IPS-18a (cell line): ENCODE measurements at regions not wholly inside any gene's neighbourhood (a gene's known extent, or its start where the extent isn't known, plus 50 kb on each side); places are given as distances from the start of the nearest gene placed in this dataset.

ENCODE experiments used
- H3K27ac ChIP-seq: one replicate; pipeline ENCODE4 v1.5.1; 2013; ENCODE audit warnings: low read length
- H3K27me3 ChIP-seq: one replicate; pipeline ENCODE4 v1.6.1; 2013; ENCODE audit warnings: mild to moderate bottlenecking, low read length; ENCODE audit not compliant: control insufficient read depth, insufficient read depth
- H3K36me3 ChIP-seq: one replicate; pipeline ENCODE4 v1.6.1; 2013; ENCODE audit warnings: low read depth, low read length; ENCODE audit not compliant: control insufficient read depth
- H3K4me1 ChIP-seq: one replicate; pipeline ENCODE4 v1.6.1; 2013; ENCODE audit warnings: low read depth, low read length; ENCODE audit not compliant: control insufficient read depth
- H3K4me3 ChIP-seq: one replicate; pipeline ENCODE4 v1.5.1; 2013; ENCODE audit warnings: low read length
- H3K9ac ChIP-seq: one replicate; pipeline ENCODE4 v1.6.1; 2013; ENCODE audit warnings: mild to moderate bottlenecking, low read length, moderate library complexity
- H3K9me3 ChIP-seq: one replicate; pipeline ENCODE4 v1.6.1; 2013; ENCODE audit warnings: low read depth, low read length; ENCODE audit not compliant: control insufficient read depth

DNA sequence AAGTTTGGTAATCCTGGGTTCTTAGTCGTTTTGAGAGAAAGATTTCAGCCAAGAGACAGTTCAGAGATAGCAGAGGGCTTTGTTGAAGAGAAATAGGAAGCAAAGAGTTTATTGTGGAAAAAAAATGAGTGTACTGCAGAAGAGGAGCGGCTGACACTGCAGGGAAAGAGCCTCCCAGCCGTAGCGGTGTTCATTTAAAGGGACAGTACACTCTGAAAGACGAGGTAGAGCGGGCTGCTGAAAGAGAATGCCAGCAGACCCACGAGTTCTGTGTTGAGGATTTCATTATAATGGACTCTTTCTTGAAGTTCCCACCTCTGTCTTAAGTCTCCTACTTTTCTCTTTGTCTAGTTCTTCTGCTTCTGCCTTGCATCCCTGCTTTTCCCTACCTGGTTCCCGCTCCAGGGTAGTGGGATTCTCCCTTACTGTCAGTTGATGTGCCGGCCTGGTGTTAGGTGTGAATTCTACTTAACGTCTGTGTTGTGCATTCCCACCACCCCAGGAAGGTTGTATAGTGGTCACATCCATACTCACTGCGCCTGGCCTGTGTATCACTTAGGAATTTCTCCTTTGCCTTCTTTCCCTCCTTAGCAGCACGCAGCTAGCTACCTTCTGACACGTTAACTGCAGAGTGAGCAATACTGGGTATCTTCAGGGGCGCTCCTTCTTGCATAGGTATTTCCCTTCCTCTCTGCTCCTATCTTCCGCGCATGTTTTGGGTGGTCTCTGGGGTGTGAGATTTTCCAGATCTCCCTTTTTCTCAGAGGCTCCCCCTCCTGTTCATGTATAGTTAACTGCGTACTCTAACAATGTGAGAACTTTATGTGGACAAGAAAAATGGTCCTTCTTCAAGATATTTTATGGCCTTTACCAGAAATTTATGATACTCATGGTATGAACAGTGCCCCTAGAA lies 164.5 kb downstream of the PTH2R start:
- H3K4me1 ChIP-seq, result no peaks in the 10 kb centered on the region
- H3K36me3 ChIP-seq, result no peaks in the 10 kb centered on the region
- no peak overlapping the region for H3K9ac ChIP-seq
- H3K4me3 ChIP-seq, result no peak overlapping the region
- H3K27me3 ChIP-seq, result no peaks in the 10 kb centered on the region
- H3K27ac ChIP-seq, result no peak overlapping the region
- no peaks in the 10 kb centered on the region for H3K9me3 ChIP-seq

GRCh38 chr2:208571764-208572131 lies 165.2 kb downstream of the PTH2R start:
- Histone ChIP-seq H3K4me3 (no peak overlapping the region), H3K27me3 (no peaks in the 10 kb centered on the region), H3K9ac (no peak overlapping the region), H3K36me3 (no peaks in the 10 kb centered on the region), H3K4me1 (no peaks in the 10 kb centered on the region), H3K9me3 (peaks cover 2% of the 10 kb centered on the region), H3K27ac (no peak overlapping the region)

- H3K4me3 ChIP-seq, result no peak overlapping the region
Measured at GRCh38 chr2:208573569-208573968, 167.0 kb downstream of the PTH2R start.

DNA sequence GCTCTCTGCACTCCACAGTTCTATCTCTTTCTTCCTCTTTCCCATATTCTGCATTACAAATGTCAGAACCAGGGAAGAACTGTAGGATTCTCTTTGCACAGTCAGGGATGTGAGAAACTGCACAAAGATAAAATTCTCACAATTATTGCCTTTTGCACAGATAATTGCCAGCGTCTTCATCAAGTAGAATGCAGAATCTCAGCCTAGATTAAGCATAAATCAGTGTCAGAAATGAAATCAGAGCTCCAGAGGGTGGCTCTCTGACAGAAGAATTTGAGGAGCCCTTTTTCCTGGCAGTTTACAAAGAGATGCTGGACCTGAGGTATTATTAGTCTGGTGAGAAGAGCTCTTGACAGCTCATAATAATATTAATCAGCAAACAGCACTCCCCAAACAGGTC lies 173.1 kb downstream of the PTH2R start:
- no peak overlapping the region for H3K27ac ChIP-seq
- no peaks in the 10 kb centered on the region for H3K4me1 ChIP-seq
- H3K27me3 ChIP-seq, result no peaks in the 10 kb centered on the region
- no peak overlapping the region for H3K4me3 ChIP-seq
- peaks cover 4% of the 10 kb centered on the region for H3K9me3 ChIP-seq
- H3K36me3 ChIP-seq, result no peaks in the 10 kb centered on the region
- no peak overlapping the region for H3K9ac ChIP-seq

More at GRCh38 chr2:208573569-208573968, 167.0 kb downstream of the PTH2R start:
- no peaks in the 10 kb centered on the region for H3K27me3 ChIP-seq
- H3K27ac ChIP-seq, result no peak overlapping the region
- H3K4me1 ChIP-seq, result no peaks in the 10 kb centered on the region
- H3K36me3 ChIP-seq, result no peaks in the 10 kb centered on the region
- no peak overlapping the region for H3K9ac ChIP-seq
- H3K9me3 ChIP-seq, result peaks cover 4% of the 10 kb centered on the region

- no peak overlapping the region for H3K4me3 ChIP-seq
Measured at GRCh38 chr2:208584378-208584985, 177.9 kb downstream of the PTH2R start.

DNA sequence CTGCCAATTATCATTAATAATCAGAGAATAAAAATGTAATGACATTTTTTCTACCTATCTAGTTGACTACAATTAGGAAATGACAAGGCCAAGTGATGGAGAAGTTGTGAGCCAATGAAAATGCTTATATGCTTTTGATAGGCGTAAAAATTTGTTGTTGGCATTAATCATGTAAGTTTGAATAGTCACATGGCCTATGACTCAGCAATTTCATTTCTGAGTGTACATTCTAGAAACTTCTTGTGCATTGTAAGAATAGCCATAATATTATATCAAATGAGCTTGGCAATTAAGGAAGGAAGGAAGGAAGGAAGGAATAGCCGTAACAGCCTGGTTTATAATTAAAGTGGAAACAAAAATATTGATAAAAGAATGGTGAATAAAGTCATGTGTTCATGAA lies 179.9 kb downstream of the PTH2R start:
- H3K27ac ChIP-seq, result no peak overlapping the region
- H3K4me1 ChIP-seq, result no peaks in the 10 kb centered on the region
- no peak overlapping the region for H3K4me3 ChIP-seq
- no peaks in the 10 kb centered on the region for H3K36me3 ChIP-seq
- H3K27me3 ChIP-seq, result no peaks in the 10 kb centered on the region
- H3K9me3 ChIP-seq, result no peaks in the 10 kb centered on the region
- no peak overlapping the region for H3K9ac ChIP-seq

More at GRCh38 chr2:208584378-208584985, 177.9 kb downstream of the PTH2R start:
- no peaks in the 10 kb centered on the region for H3K27me3 ChIP-seq
- H3K4me1 ChIP-seq, result no peaks in the 10 kb centered on the region
- no peaks in the 10 kb centered on the region for H3K9me3 ChIP-seq
- no peak overlapping the region for H3K9ac ChIP-seq
- no peaks in the 10 kb centered on the region for H3K36me3 ChIP-seq
- no peak overlapping the region for H3K27ac ChIP-seq

DNA sequence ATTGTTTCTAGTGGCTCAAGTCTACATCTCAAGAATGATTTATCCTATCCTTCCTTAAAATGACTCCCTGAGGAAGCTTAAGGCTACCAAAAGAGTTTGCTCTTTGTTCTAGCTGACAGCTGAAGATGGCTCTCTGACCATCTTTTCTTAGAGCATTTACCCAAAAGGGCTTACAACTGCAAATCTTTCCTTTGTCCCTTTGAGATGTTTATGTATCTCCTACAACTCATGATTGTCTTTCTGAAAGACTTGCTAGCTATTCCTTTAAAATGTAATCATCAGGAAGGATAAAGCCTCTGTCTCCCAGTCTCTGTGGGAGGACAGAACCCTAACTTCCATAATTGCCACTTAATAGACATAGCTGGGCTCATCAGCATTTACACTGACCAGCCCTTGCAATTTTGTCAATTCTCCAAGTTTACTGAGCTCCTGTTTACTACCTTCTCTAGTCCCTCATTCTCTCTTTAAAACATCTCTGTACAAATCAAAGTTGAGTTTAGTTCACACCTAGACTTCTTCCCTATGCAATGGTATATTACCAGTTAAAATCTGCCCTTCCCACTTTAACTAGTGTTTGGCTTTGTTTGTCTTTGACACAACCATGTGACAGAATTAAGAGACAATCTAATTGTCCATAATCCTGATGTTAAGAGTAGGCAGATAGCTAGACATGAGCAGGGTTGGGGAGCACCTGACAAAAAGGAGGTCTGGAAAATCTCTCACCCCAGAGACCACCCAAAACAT lies 188.2 kb downstream of the PTH2R start:
- H3K4me3 ChIP-seq, result peak overlapping the region; percentile 10
- peaks cover 11% of the 10 kb centered on the region for H3K9me3 ChIP-seq
- H3K4me1 ChIP-seq, result peaks cover 12% of the 10 kb centered on the region
- H3K27ac ChIP-seq, result no peak overlapping the region
- H3K9ac ChIP-seq, result no peak overlapping the region
- no peaks in the 10 kb centered on the region for H3K36me3 ChIP-seq
- H3K27me3 ChIP-seq, result no peaks in the 10 kb centered on the region

DNA sequence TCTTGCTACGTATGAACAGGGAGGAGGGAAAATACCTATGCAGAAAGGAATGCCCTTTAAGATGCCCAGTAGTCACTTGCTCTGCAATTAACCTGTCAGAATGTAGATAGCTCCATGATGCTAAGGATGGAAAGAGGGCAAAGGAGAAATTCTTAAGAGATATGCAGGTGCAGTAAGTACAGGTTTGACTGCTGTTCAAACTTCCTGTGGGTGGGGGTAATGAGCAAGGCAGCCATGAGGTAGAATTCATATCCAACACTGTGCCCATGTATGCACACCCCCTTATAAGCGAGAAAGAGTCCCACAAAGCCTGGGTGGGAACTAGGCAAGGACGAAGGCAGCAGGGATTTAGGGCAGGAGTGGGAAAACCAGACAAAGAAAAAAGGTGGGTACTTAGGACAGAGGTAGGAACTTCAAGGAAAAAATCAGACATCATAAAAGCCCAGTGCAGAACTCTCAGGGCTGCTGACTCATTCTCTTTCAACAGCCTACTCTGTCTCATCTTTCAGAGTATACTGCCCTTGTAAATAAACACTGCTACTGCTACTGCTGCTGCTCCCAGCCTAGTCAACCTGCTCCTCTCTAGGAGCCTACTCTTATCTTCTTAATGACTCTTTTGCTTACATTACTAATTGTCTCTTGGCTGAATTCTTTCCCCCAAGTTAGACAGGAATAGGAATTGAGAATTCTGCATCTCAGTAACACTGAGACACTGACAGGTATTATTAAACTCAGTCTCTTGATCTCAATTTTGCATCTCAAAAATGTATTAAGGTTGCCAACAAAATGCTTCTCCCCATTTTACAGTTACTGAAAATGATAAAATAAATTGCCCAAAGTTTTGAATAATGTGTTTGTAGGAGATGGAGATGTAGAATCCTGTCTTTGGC lies 189.0 kb downstream of the PTH2R start:
- no peaks in the 10 kb centered on the region for H3K36me3 ChIP-seq
- no peaks in the 10 kb centered on the region for H3K27me3 ChIP-seq
- H3K27ac ChIP-seq, result no peak overlapping the region
- no peak overlapping the region for H3K9ac ChIP-seq
- peaks cover 12% of the 10 kb centered on the region for H3K4me1 ChIP-seq
- H3K9me3 ChIP-seq, result peaks cover 11% of the 10 kb centered on the region
- no peak overlapping the region for H3K4me3 ChIP-seq

DNA sequence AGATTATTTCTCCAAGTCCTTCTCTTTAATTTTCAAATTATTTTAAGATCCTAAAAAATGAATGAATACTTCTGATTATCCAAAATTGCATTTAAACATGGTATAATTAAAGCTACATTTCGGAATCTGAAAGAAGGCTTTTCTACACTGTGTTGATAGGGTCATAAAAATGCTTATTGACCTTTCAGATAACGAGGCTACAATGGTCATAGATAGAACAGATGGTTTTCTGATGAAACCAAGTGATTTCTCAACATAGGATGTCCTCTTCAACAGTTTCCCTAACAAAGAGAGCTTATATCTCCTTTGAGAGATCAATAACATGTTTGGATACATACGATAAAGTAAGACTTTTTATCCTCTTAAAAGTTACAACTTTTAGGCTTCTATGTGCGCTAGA lies 201.1 kb downstream of the PTH2R start:
- Histone ChIP-seq H3K27ac (no peak overlapping the region), H3K36me3 (no peaks in the 10 kb centered on the region), H3K4me3 (no peak overlapping the region), H3K4me1 (no peaks in the 10 kb centered on the region), H3K9ac (no peak overlapping the region), H3K9me3 (peaks cover 4% of the 10 kb centered on the region), H3K27me3 (no peaks in the 10 kb centered on the region)

GRCh38 chr2:208608122-208608835 lies 201.7 kb downstream of the PTH2R start:
- Histone ChIP-seq H3K4me3 (no peak overlapping the region), H3K9ac (no peak overlapping the region)

More at GRCh38 chr2:208608122-208608835, 201.7 kb downstream of the PTH2R start:
- H3K36me3 ChIP-seq, result no peaks in the 10 kb centered on the region
- H3K4me1 ChIP-seq, result no peaks in the 10 kb centered on the region
- H3K9me3 ChIP-seq, result peaks cover 4% of the 10 kb centered on the region
- no peaks in the 10 kb centered on the region for H3K27me3 ChIP-seq
- no peak overlapping the region for H3K27ac ChIP-seq
